HL-60 (cell line): ENCODE measurements at regions not wholly inside any gene's neighbourhood (a gene's known extent, or its start where the extent isn't known, plus 50 kb on each side); places are given as distances from the start of the nearest gene placed in this dataset.
"Not testable (repeated sequence)": the region's sequence is repeated elsewhere in the genome, so short reads cannot be mapped to it uniquely, and the experiment has no call there.

Experiments
- DNase-seq, 2 experiments: peaks; one replicate each; pipeline ENCODE4 v3.0.0-alpha.2; 2010 to 2020; ENCODE audit warnings: low read depth in 1 of 2, low spot score in 1 of 2
- H3K27ac ChIP-seq: fragments of 250-450 bp; sonication (Bioruptor Pico); replicated peaks from 2 replicates; pipeline ENCODE4 v1.5.1; 2020; ENCODE audit warnings: mild to moderate bottlenecking, moderate library complexity
- H3K27me3 ChIP-seq: fragments of 250-450 bp; sonication (Bioruptor Pico); 2 replicates; pipeline ENCODE4 v1.5.1; 2021; ENCODE audit warnings: mild to moderate bottlenecking, moderate library complexity; ENCODE audit not compliant: insufficient read depth, poor library complexity, severe bottlenecking
- H3K4me3 ChIP-seq: replicated peaks from 2 replicates; pipeline ENCODE4 v1.5.1; 2011; ENCODE audit warnings: mild to moderate bottlenecking, control low read depth, low read length; ENCODE audit not compliant: insufficient read depth
- CTCF ChIP-seq: IDR thresholded peaks from one replicate; pipeline ENCODE4 v1.5.1; 2011; ENCODE audit warnings: low read length, control low read depth, inconsistent platforms; ENCODE audit not compliant: insufficient read depth
- GABPA ChIP-seq: IDR thresholded peaks from 2 replicates; pipeline ENCODE4 v1.6.1; 2012; ENCODE audit warnings: low read depth
- POLR2AphosphoS5 ChIP-seq: IDR thresholded peaks from 2 replicates; pipeline ENCODE4 v1.6.1; 2012; ENCODE audit warnings: low read depth
- SPI1 ChIP-seq: IDR thresholded peaks from 2 replicates; pipeline ENCODE4 v1.6.1; 2012; ENCODE audit warnings: low read depth, mild to moderate bottlenecking, borderline replicate concordance
- TF ChIP-seq, protein P1 (sequence below): IDR thresholded peaks from 2 replicates; pipeline ENCODE4 v1.6.1; 2012; ENCODE audit warnings: low read depth; ENCODE audit not compliant: insufficient replicate concordance

GRCh38 chr21:25437465-25437864, 169.8 kb downstream of the MRPL39 start:
- H3K27me3 ChIP-seq, DNase-seq, H3K4me3 ChIP-seq, H3K27ac ChIP-seq: not testable (repeated sequence)
- TF ChIP-seq SPI1: peak; percentile 62

DNA sequence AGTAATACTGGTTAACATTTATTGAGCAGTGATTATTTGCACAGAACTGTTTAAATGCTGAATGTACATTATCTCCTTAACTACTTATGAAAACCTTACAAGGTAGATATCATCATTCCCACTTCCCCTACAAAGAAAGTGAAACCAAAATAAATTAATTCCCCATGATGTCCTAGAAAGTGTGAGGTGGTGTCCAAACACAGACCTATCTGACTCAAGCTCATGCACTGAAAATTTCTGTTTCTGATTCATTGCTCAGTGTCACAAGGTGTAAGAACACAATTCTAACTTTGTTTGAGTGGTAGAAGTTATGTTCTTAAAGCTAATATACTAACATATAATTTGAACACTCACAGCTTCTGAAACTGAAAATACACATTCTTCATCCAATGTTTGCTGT, 178.7 kb downstream of the MRPL39 start:
- Histone ChIP-seq H3K27ac (no peak overlapping the region), H3K4me3 (no peak overlapping the region), H3K27me3 (no peaks in the 10 kb centered on the region)
- no peak for DNase-seq
- TF ChIP-seq CTCF (no peak), GABPA (no peak), SPI1 (no peak), POLR2AphosphoS5 (no peak)
- TF ChIP-seq, protein P1, sequence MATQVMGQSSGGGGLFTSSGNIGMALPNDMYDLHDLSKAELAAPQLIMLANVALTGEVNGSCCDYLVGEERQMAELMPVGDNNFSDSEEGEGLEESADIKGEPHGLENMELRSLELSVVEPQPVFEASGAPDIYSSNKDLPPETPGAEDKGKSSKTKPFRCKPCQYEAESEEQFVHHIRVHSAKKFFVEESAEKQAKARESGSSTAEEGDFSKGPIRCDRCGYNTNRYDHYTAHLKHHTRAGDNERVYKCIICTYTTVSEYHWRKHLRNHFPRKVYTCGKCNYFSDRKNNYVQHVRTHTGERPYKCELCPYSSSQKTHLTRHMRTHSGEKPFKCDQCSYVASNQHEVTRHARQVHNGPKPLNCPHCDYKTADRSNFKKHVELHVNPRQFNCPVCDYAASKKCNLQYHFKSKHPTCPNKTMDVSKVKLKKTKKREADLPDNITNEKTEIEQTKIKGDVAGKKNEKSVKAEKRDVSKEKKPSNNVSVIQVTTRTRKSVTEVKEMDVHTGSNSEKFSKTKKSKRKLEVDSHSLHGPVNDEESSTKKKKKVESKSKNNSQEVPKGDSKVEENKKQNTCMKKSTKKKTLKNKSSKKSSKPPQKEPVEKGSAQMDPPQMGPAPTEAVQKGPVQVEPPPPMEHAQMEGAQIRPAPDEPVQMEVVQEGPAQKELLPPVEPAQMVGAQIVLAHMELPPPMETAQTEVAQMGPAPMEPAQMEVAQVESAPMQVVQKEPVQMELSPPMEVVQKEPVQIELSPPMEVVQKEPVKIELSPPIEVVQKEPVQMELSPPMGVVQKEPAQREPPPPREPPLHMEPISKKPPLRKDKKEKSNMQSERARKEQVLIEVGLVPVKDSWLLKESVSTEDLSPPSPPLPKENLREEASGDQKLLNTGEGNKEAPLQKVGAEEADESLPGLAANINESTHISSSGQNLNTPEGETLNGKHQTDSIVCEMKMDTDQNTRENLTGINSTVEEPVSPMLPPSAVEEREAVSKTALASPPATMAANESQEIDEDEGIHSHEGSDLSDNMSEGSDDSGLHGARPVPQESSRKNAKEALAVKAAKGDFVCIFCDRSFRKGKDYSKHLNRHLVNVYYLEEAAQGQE: no peak

- no peak for DNase-seq
- Histone ChIP-seq H3K27me3 (no peaks in the 10 kb centered on the region), H3K4me3 (no peak overlapping the region), H3K27ac (no peak overlapping the region)
- no peak for TF ChIP-seq CTCF
- no peak for TF ChIP-seq GABPA
- TF ChIP-seq SPI1: no peak
- TF ChIP-seq, protein P1: no peak
- TF ChIP-seq POLR2AphosphoS5: no peak
Measured at GRCh38 chr21:25427828-25428227, 179.5 kb downstream of the MRPL39 start.

- Histone ChIP-seq H3K27ac (no peak overlapping the region), H3K27me3 (no peaks in the 10 kb centered on the region), H3K4me3 (no peak overlapping the region)
- no peak for TF ChIP-seq POLR2AphosphoS5
- no peak for TF ChIP-seq GABPA
- TF ChIP-seq, protein P1: no peak
- no peak for TF ChIP-seq SPI1
- TF ChIP-seq CTCF: no peak
- DNase-seq: no peak
Measured at GRCh38 chr21:25426580-25426979, 180.7 kb downstream of the MRPL39 start.
